GM18907 (cell line): ENCODE measurements at regions not wholly inside any gene's neighbourhood (a gene's known extent, or its start where the extent isn't known, plus 50 kb on each side); places are given as distances from the start of the nearest gene placed in this dataset.

Experiments
- ATAC-seq: cut with Tn5 transposase; IDR thresholded peaks from one replicate; pipeline ENCODE4 v1.9.1; 2021; ENCODE audit warnings: mild to moderate bottlenecking, moderate library complexity; ENCODE audit not compliant: unreplicated experiment

GRCh38 chr12:126051611-126052107 lies 986.4 kb downstream of the AACS start:
- ATAC-seq, result no peak

GRCh38 chr12:126055521-126055920 lies 990.3 kb downstream of the AACS start:
- ATAC-seq, result no peak

- ATAC-seq, result no peak
Observed at GRCh38 chr12:126061777-126062176, 996.5 kb downstream of the AACS start.

- no peak for ATAC-seq
Observed at GRCh38 chr12:126064028-126064427, 998.8 kb downstream of the AACS start.

GRCh38 chr12:126067626-126068329 lies 1002.5 kb downstream of the AACS start:
- no peak for ATAC-seq

GRCh38 chr12:126069549-126070165 lies 1004.4 kb downstream of the AACS start:
- no peak for ATAC-seq

GRCh38 chr12:126076515-126076914 lies 1011.3 kb downstream of the AACS start:
- no peak for ATAC-seq

- no peak for ATAC-seq
Observed at GRCh38 chr12:126083926-126084325, 1018.7 kb downstream of the AACS start.

- ATAC-seq, result no peak
Observed at GRCh38 chr12:126084480-126084879, 1019.2 kb downstream of the AACS start.

GRCh38 chr12:126086242-126086641 lies 1021.0 kb downstream of the AACS start:
- no peak for ATAC-seq

- ATAC-seq, result no peak
Observed at GRCh38 chr12:126087692-126088091, 1022.5 kb downstream of the AACS start.

- ATAC-seq, result no peak
Observed at GRCh38 chr12:126093908-126094307, 1028.7 kb downstream of the AACS start.

GRCh38 chr12:126095748-126096510 lies 1030.7 kb downstream of the AACS start:
- no peak for ATAC-seq

GRCh38 chr12:126106706-126107105 lies 1041.5 kb downstream of the AACS start:
- ATAC-seq, result no peak

GRCh38 chr12:126107659-126108058 lies 1042.4 kb downstream of the AACS start:
- ATAC-seq, result no peak

- ATAC-seq, result no peak
Observed at GRCh38 chr12:126108247-126108646, 1043.0 kb downstream of the AACS start.

GRCh38 chr12:126112141-126112540 lies 1046.9 kb downstream of the AACS start:
- ATAC-seq, result no peak

GRCh38 chr12:126112849-126113248 lies 1047.6 kb downstream of the AACS start:
- ATAC-seq, result no peak

GRCh38 chr12:126114441-126114840 lies 1049.2 kb downstream of the AACS start:
- ATAC-seq, result no peak

GRCh38 chr12:126117502-126117901 lies 1052.3 kb downstream of the AACS start:
- no peak for ATAC-seq

- no peak for ATAC-seq
Observed at GRCh38 chr12:126139355-126139754, 1074.1 kb downstream of the AACS start.

- no peak for ATAC-seq
Observed at GRCh38 chr12:126144603-126145002, 1079.4 kb downstream of the AACS start.
